ENCODE measurements at regions not wholly inside any gene's neighbourhood (a gene's known extent, or its start where the extent isn't known, plus 50 kb on each side); places are given as distances from the start of the nearest gene placed in this dataset.

GRCh38 chr10:4719036-4719435 lies 107.0 kb upstream of the AKR1E2 start:
- TF ChIP-seq CTCF (IDR thresholded peaks at IDR 0.05) = no peak
- WGBS, 2 donors = 38 to 44% methylated on average over 1 of the region's 1 CpG

GRCh38 chr10:4718544-4718943 lies 107.5 kb upstream of the AKR1E2 start:
- Histone ChIP-seq H3K27me3 (no peaks in the 10 kb centered on the region), H3K4me3 (no peak overlapping the region), H3K9me3 (no peaks in the 10 kb centered on the region), H3K36me3 (no peaks in the 10 kb centered on the region), H3K4me1 (peaks cover 0 to 22% (median 4%) of the 10 kb centered on the region in 9 donors), H3K27ac (no peak overlapping the region)
- 81 to 82% methylated on average over 4 of the region's 4 CpGs for WGBS, 2 donors
- ATAC-seq (no peak), DNase-seq (no peak)
- no peak for TF ChIP-seq CTCF (IDR thresholded peaks at IDR 0.05)
- intact Hi-C loops (cut with DNase I) = no loop called here

More at GRCh38 chr10:4719036-4719435, 107.0 kb upstream of the AKR1E2 start:
- Histone ChIP-seq H3K9me3 (no peaks in the 10 kb centered on the region), H3K4me1 (peaks cover 0 to 22% (median 4%) of the 10 kb centered on the region in 9 donors), H3K27ac (no peak overlapping the region), H3K36me3 (no peaks in the 10 kb centered on the region), H3K27me3 (no peaks in the 10 kb centered on the region), H3K4me3 (no peak overlapping the region)
- intact Hi-C loops (cut with DNase I) = no loop called here
- ATAC-seq (no peak), DNase-seq (no peak)

GRCh38 chr10:4717670-4718069 lies 108.3 kb upstream of the AKR1E2 start:
- H3K27ac ChIP-seq = no peak overlapping the region
- H3K4me1 ChIP-seq = peaks cover 0 to 22% (median 4%) of the 10 kb centered on the region in 9 donors
- DNase-seq (no peak), ATAC-seq (no peak)
- intact Hi-C loops (cut with DNase I) = no loop called here
- no peak for TF ChIP-seq CTCF (IDR thresholded peaks at IDR 0.05)
- H3K4me3 ChIP-seq = no peak overlapping the region
- no peaks in the 10 kb centered on the region for H3K27me3 ChIP-seq
- no peaks in the 10 kb centered on the region for H3K36me3 ChIP-seq
- 92 to 97% methylated on average over 1 of the region's 1 CpG for WGBS, 2 donors
- no peaks in the 10 kb centered on the region for H3K9me3 ChIP-seq

- Histone ChIP-seq H3K27ac (no peak overlapping the region), H3K4me3 (no peak overlapping the region), H3K4me1 (no peaks in the 10 kb centered on the region), H3K9me3 (no peaks in the 10 kb centered on the region), H3K27me3 (peaks cover 0 to 4% (median 0%) of the 10 kb centered on the region in 7 donors), H3K36me3 (no peaks in the 10 kb centered on the region)
- intact Hi-C loops (cut with DNase I) = no loop called here
- ATAC-seq (no peak), DNase-seq (no peak)
- WGBS, 2 donors = 31 to 55% methylated on average over 3 of the region's 3 CpGs
- no peak for TF ChIP-seq CTCF (IDR thresholded peaks at IDR 0.05)
These were observed 115.1 kb upstream of the AKR1E2 start for GRCh38 chr10:4710858-4711257.
